IMR-90 (cell line): ENCODE measurements at regions not wholly inside any gene's neighbourhood (a gene's known extent, or its start where the extent isn't known, plus 50 kb on each side); places are given as distances from the start of the nearest gene placed in this dataset.

ENCODE experiments used
- ATAC-seq: fragments of 200-7000 bp; cut with Tn5 transposase; 2 replicates; pipeline ENCODE4 v1.9.1; 2020; ENCODE audit warnings: low read depth, mild to moderate bottlenecking, moderate library complexity
- BruUV-seq: library from RNA; stranded (reverse); fragments of 400-500 nt; replicated peaks from 2 replicates; lab custom pipeline; 2021; lab: Mats Ljungman, UMichigan
- CTCF ChIA-PET: fragments of 300-600 bp; formaldehyde crosslinking; extraction: SDS; loops from one replicate; lab custom pipeline; 2021; ENCODE audit warnings: antibody characterized with exemption; lab: Yijun Ruan, JAX
- POLR2A ChIA-PET: fragments of 300-600 bp; sonication (Branson Sonifier 250); formaldehyde crosslinking; loops from one replicate; lab custom pipeline; 2022; ENCODE audit warnings: antibody characterized with exemption; ENCODE audit not compliant: unreplicated experiment; lab: Charles Lee
- DNase-seq: peaks from one replicate; pipeline ENCODE4 v3.0.0; 2013
- H2AFZ ChIP-seq: replicated peaks from 2 replicates; pipeline ENCODE3; 2013; ENCODE audit warnings: low read length, mild to moderate bottlenecking; ENCODE audit not compliant: poor library complexity
- H2AK5ac ChIP-seq: 2 replicates; pipeline ENCODE4 v1.6.1; 2013; ENCODE audit warnings: low read depth, low read length, inconsistent platforms
- H2AK9ac ChIP-seq: replicated peaks from 2 replicates; pipeline ENCODE3; 2013; ENCODE audit warnings: mild to moderate bottlenecking, low read depth, low read length, moderate library complexity; ENCODE audit not compliant: poor library complexity
- H2BK120ac ChIP-seq: 2 replicates; pipeline ENCODE4 v1.6.1; 2013; ENCODE audit warnings: low read depth, low read length, inconsistent platforms
- H2BK15ac ChIP-seq: 3 replicates; pipeline ENCODE4 v1.6.1; 2013; ENCODE audit warnings: low read depth, low read length, inconsistent platforms
- H2BK20ac ChIP-seq: 2 replicates; pipeline ENCODE4 v1.6.1; 2013; ENCODE audit warnings: low read depth, mild to moderate bottlenecking, inconsistent platforms, low read length, moderate library complexity
- H2BK5ac ChIP-seq: 2 replicates; pipeline ENCODE4 v1.6.1; 2013; ENCODE audit warnings: mild to moderate bottlenecking, low read depth, low read length, inconsistent platforms; ENCODE audit not compliant: poor library complexity, severe bottlenecking
- H3K14ac ChIP-seq: replicated peaks from 2 replicates; pipeline ENCODE4 v1.6.1; 2013; ENCODE audit warnings: low read depth, low read length, inconsistent platforms
- H3K18ac ChIP-seq: 2 replicates; pipeline ENCODE4 v1.6.1; 2013; ENCODE audit warnings: low read depth, low read length, control low read depth
- H3K23ac ChIP-seq: 2 replicates; pipeline ENCODE4 v1.6.1; 2013; ENCODE audit warnings: low read depth, low read length, inconsistent platforms
- H3K27ac ChIP-seq: 2 replicates; pipeline ENCODE4 v1.5.1; 2013; ENCODE audit warnings: mild to moderate bottlenecking, control low read depth, low read length; ENCODE audit not compliant: insufficient read depth
- H3K27me3 ChIP-seq: 2 replicates; pipeline ENCODE4 v1.6.1; 2013; ENCODE audit warnings: low read length; ENCODE audit not compliant: control insufficient read depth, insufficient read depth
- H3K36me3 ChIP-seq: 2 replicates; pipeline ENCODE4 v1.6.1; 2013; ENCODE audit warnings: low read length, mixed read lengths; ENCODE audit not compliant: control insufficient read depth, insufficient read depth
- H3K4ac ChIP-seq: 2 replicates; pipeline ENCODE4 v1.6.1; 2013; ENCODE audit warnings: low read depth, low read length, inconsistent platforms
- H3K4me1 ChIP-seq: 2 replicates; pipeline ENCODE4 v1.6.1; 2013; ENCODE audit warnings: low read length, mixed read lengths; ENCODE audit not compliant: control insufficient read depth, insufficient read depth
- H3K4me2 ChIP-seq: 2 replicates; pipeline ENCODE4 v1.6.1; 2013; ENCODE audit warnings: low read depth, mild to moderate bottlenecking, control low read depth, low read length, moderate library complexity
- H3K4me3 ChIP-seq: 2 replicates; pipeline ENCODE4 v1.5.1; 2013; ENCODE audit warnings: low read depth, mild to moderate bottlenecking, control low read depth, low read length, moderate library complexity; ENCODE audit not compliant: insufficient read depth
- H3K56ac ChIP-seq: 2 replicates; pipeline ENCODE4 v1.6.1; 2013; ENCODE audit warnings: low read length, inconsistent platforms; ENCODE audit not compliant: insufficient read depth; ENCODE audit errors: extremely low read depth
- H3K79me1 ChIP-seq, 2 experiments: 2 replicates each; pipeline ENCODE4 v1.6.1; 2013; ENCODE audit warnings: low read length in 2 of 2, inconsistent platforms in 1 of 2, low read depth in 1 of 2
- H3K9ac ChIP-seq: 2 replicates; pipeline ENCODE4 v1.6.1; 2013; ENCODE audit warnings: low read depth, low read length, control low read depth
- H3K9me1 ChIP-seq: 2 replicates; pipeline ENCODE4 v1.6.1; 2013; ENCODE audit warnings: low read length, inconsistent platforms; ENCODE audit not compliant: insufficient read depth
- H3K9me3 ChIP-seq: 2 replicates; pipeline ENCODE4 v1.6.1; 2013; ENCODE audit warnings: low read length; ENCODE audit not compliant: control insufficient read depth, insufficient read depth
- H4K20me1 ChIP-seq: 2 replicates; pipeline ENCODE4 v1.6.1; 2013; ENCODE audit warnings: low read length, inconsistent platforms; ENCODE audit not compliant: insufficient read depth
- H4K5ac ChIP-seq: 2 replicates; pipeline ENCODE4 v1.6.1; 2013; ENCODE audit warnings: mild to moderate bottlenecking, low read depth, low read length, control low read depth
- H4K8ac ChIP-seq, 2 experiments: 2 replicates each; pipeline ENCODE4 v1.6.1; 2013; ENCODE audit warnings: low read depth in 2 of 2, low read length in 2 of 2, control low read depth in 1 of 2, inconsistent platforms in 1 of 2
- H4K91ac ChIP-seq: 2 replicates; pipeline ENCODE4 v1.6.1; 2013; ENCODE audit warnings: low read depth, low read length, inconsistent platforms; ENCODE audit not compliant: insufficient read depth
- BHLHE40 ChIP-seq: fragments of 150-350 bp; IDR thresholded peaks from 2 replicates; pipeline ENCODE4 v1.6.1; 2016; ENCODE audit warnings: mild to moderate bottlenecking, low read depth, low read length
- CEBPB ChIP-seq: IDR thresholded peaks from 2 replicates; pipeline ENCODE4 v1.6.1; 2012; ENCODE audit warnings: low read depth, low read length, improper control_type of control experiment
- CHD1 ChIP-seq: IDR thresholded peaks from 2 replicates; pipeline ENCODE4 v1.6.1; 2012; ENCODE audit warnings: low read depth, low read length, improper control_type of control experiment
- ELK1 ChIP-seq: fragments of 150-350 bp; IDR thresholded peaks from 2 replicates; pipeline ENCODE4 v1.6.1; 2016; ENCODE audit warnings: low read depth, mild to moderate bottlenecking, low read length, moderate library complexity, borderline replicate concordance
- FOS ChIP-seq: fragments of 150-350 bp; IDR thresholded peaks from 2 replicates; pipeline ENCODE4 v1.6.1; 2016; ENCODE audit warnings: low read depth, low read length
- MAFK ChIP-seq: IDR thresholded peaks from 2 replicates; pipeline ENCODE4 v1.6.1; 2012; ENCODE audit warnings: low read depth, low read length, improper control_type of control experiment
- MAZ ChIP-seq: IDR thresholded peaks from 2 replicates; pipeline ENCODE4 v1.6.1; 2012; ENCODE audit warnings: low read depth, mild to moderate bottlenecking, low read length, improper control_type of control experiment, moderate library complexity, borderline replicate concordance
- MXI1 ChIP-seq: IDR thresholded peaks from 2 replicates; pipeline ENCODE4 v1.6.1; 2012; ENCODE audit warnings: low read depth, mild to moderate bottlenecking, low read length, moderate library complexity, borderline replicate concordance
- NFE2L2 ChIP-seq: fragments of 150-350 bp; IDR thresholded peaks from 2 replicates; pipeline ENCODE4 v1.6.1; 2016; ENCODE audit warnings: low read depth, mild to moderate bottlenecking, low read length
- POLR2A ChIP-seq: IDR thresholded peaks from 2 replicates; pipeline ENCODE4 v1.6.1; 2012; ENCODE audit warnings: mild to moderate bottlenecking, low read depth, low read length
- RAD21 ChIP-seq: IDR thresholded peaks from 2 replicates; pipeline ENCODE4 v1.6.1; 2012; ENCODE audit warnings: low read length, improper control_type of control experiment
- RCOR1 ChIP-seq: IDR thresholded peaks from 2 replicates; pipeline ENCODE4 v1.6.1; 2012; ENCODE audit warnings: mild to moderate bottlenecking, low read length, improper control_type of control experiment; ENCODE audit not compliant: insufficient replicate concordance
- RFX5 ChIP-seq: IDR thresholded peaks from 2 replicates; pipeline ENCODE4 v1.8.0; 2012; ENCODE audit warnings: low read depth, mild to moderate bottlenecking, low read length, moderate library complexity
- SMC3 ChIP-seq: fragments of 150-350 bp; IDR thresholded peaks from 2 replicates; pipeline ENCODE4 v1.6.1; 2016; ENCODE audit warnings: low read depth, mild to moderate bottlenecking, antibody characterized with exemption, low read length, moderate library complexity
- USF2 ChIP-seq: fragments of 150-350 bp; IDR thresholded peaks from 2 replicates; pipeline ENCODE4 v1.6.1; 2017; ENCODE audit warnings: mild to moderate bottlenecking, antibody characterized with exemption, low read length, low read depth
- WGBS, 2 experiments: methylation state at CpG; one replicate each; pipeline versions ENCODE4 v1.1.5 to v1.1.7; 2013; ENCODE audit warnings: missing lambda C conversion rate in 2 of 2; ENCODE audit not compliant: insufficient read length in 1 of 2; ENCODE audit errors: extremely low coverage in 2 of 2; 5-methylcytosine and 5-hydroxymethylcytosine counted together
- dilution Hi-C: fragments of 300-500 bp; cut with HindIII; formaldehyde crosslinking; loops from one replicate; pipeline ENCODE4 v1.14.3; 2018; ENCODE audit warnings: low sequenced_read_pairs; ENCODE audit not compliant: unreplicated experiment
- in situ Hi-C: fragments of 300-500 bp; cut with MboI; formaldehyde crosslinking; loops from 3 replicates; pipeline ENCODE4 v1.14.3; 2019; ENCODE audit warnings: low sequenced_read_pairs, inconsistent platforms, mixed read lengths
- intact Hi-C: fragments of 100-400 bp; cut with micrococcal nuclease; formaldehyde crosslinking; loops from 2 replicates; pipeline ENCODE4 v1.10.0; 2022
- TF ChIP-seq, protein P1 (sequence below): conservative IDR thresholded peaks from 2 replicates; pipeline ENCODE4 v1.5.1; 2012; ENCODE audit warnings: mild to moderate bottlenecking, low read depth, low read length, improper control_type of control experiment

GRCh38 chr13:107712145-107712860, 503.0 kb downstream of the LIG4 start:
- Histone ChIP-seq H3K4me2 (no peak overlapping the region), H2AK9ac (no peak overlapping the region), H3K79me1 (peaks cover 12 to 59% of the 10 kb centered on the region in 2 experiments), H3K4me3 (no peak overlapping the region), H2BK120ac (no peak overlapping the region), H2BK5ac (no peak overlapping the region), H4K8ac (no peak overlapping the region), H2AFZ (no peak overlapping the region), H3K9ac (no peak overlapping the region), H3K23ac (no peak overlapping the region), H3K27ac (no peak overlapping the region), H2AK5ac (no peak overlapping the region), H3K4me1 (peaks cover 2% of the 10 kb centered on the region; the same call in 1 of the 2 replicates), H3K9me3 (no peaks in the 10 kb centered on the region), H3K36me3 (no peaks in the 10 kb centered on the region), H2BK15ac (no peak overlapping the region), H4K91ac (no peak overlapping the region), H3K27me3 (no peaks in the 10 kb centered on the region), H3K56ac (no peak overlapping the region), H4K20me1 (peaks cover 30% of the 10 kb centered on the region), H4K5ac (no peak overlapping the region), H2BK20ac (no peak overlapping the region), H3K14ac (no peak overlapping the region), H3K4ac (no peak overlapping the region), H3K9me1 (no peaks in the 10 kb centered on the region; the same call in 1 of the 2 replicates), H3K18ac (no peak overlapping the region)
- DNase-seq = no peak
- intact Hi-C loops = no loop called here
- WGBS, 2 experiments = 82% methylated on average over 5 of the region's 9 CpGs; no CpG with 5 or more reads in 1 of the 2 experiments
- ATAC-seq = peak; percentile 51
- ChIA-PET POLR2A (no interaction called here), CTCF (no interaction called here)
- dilution Hi-C loops = no loop called here
- in situ Hi-C loops = no loop called here
- TF ChIP-seq NFE2L2 (no peak), USF2 (no peak), RAD21 (no peak), RFX5 (no peak), ELK1 (no peak), CHD1 (no peak), POLR2A (no peak), RCOR1 (no peak), SMC3 (no peak), CEBPB (no peak), FOS (no peak), MAFK (no peak), MXI1 (no peak), MAZ (no peak), BHLHE40 (no peak)
- TF ChIP-seq, protein P1, sequence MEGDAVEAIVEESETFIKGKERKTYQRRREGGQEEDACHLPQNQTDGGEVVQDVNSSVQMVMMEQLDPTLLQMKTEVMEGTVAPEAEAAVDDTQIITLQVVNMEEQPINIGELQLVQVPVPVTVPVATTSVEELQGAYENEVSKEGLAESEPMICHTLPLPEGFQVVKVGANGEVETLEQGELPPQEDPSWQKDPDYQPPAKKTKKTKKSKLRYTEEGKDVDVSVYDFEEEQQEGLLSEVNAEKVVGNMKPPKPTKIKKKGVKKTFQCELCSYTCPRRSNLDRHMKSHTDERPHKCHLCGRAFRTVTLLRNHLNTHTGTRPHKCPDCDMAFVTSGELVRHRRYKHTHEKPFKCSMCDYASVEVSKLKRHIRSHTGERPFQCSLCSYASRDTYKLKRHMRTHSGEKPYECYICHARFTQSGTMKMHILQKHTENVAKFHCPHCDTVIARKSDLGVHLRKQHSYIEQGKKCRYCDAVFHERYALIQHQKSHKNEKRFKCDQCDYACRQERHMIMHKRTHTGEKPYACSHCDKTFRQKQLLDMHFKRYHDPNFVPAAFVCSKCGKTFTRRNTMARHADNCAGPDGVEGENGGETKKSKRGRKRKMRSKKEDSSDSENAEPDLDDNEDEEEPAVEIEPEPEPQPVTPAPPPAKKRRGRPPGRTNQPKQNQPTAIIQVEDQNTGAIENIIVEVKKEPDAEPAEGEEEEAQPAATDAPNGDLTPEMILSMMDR = no peak
- BruUV-seq = no TSS peak
